CD4-positive, alpha-beta memory T cell (primary cell): ENCODE measurements at regions not wholly inside any gene's neighbourhood (a gene's known extent, or its start where the extent isn't known, plus 50 kb on each side); places are given as distances from the start of the nearest gene placed in this dataset.

ENCODE experiments used
- CTCF ChIA-PET: fragments of 350-600 bp; sonication (Branson Sonifier 250); formaldehyde crosslinking; loops from one replicate; lab custom pipeline; 2021; ENCODE audit warnings: inconsistent platforms; ENCODE audit not compliant: partially characterized antibody; lab: Charles Lee
- POLR2A ChIA-PET: fragments of 350-600 bp; sonication (Branson Sonifier 250); formaldehyde crosslinking; loops from one replicate; lab custom pipeline; 2021; ENCODE audit not compliant: partially characterized antibody; lab: Charles Lee
- DNase-seq, 5 donors: peaks; one replicate each; pipeline versions ENCODE4 v3.0.0 to v3.0.0-alpha.2; 2020 to 2022; ENCODE audit warnings: mixed read lengths in 1 of 5
- H3K27ac ChIP-seq: one replicate; pipeline ENCODE4 v1.7.0; 2013; ENCODE audit warnings: low read depth, low read length
- H3K27me3 ChIP-seq: 2 replicates; pipeline ENCODE4 v1.7.0; 2013; ENCODE audit warnings: mild to moderate bottlenecking, low read length, moderate library complexity; ENCODE audit not compliant: insufficient read depth
- H3K36me3 ChIP-seq: 2 replicates; pipeline ENCODE4 v1.7.0; 2013; ENCODE audit warnings: mild to moderate bottlenecking, low read length, moderate library complexity; ENCODE audit not compliant: insufficient read depth
- H3K4me1 ChIP-seq: 2 replicates; pipeline ENCODE4 v1.7.0; 2013; ENCODE audit warnings: mild to moderate bottlenecking, low read length, moderate library complexity; ENCODE audit not compliant: insufficient read depth
- H3K4me3 ChIP-seq, 2 donors: one replicate each; pipeline ENCODE4 v1.7.0; 2013; ENCODE audit warnings: low read length in 2 of 2, mild to moderate bottlenecking in 1 of 2
- H3K9me3 ChIP-seq, 2 donors: one replicate each; pipeline ENCODE4 v1.7.0; 2013; ENCODE audit warnings: low read length in 2 of 2, control low read depth in 1 of 2; ENCODE audit not compliant: control insufficient read depth in 1 of 2
- H3K27ac Mint-ChIP-seq, 7 donors: one replicate each; pipeline ENCODE4 v1.8.0; 2020 to 2021; ENCODE audit warnings: mixed read lengths in 7 of 7, mild to moderate bottlenecking in 6 of 7, inconsistent platforms in 3 of 7, moderate library complexity in 3 of 7
- H3K27me3 Mint-ChIP-seq, 2 donors: one replicate each; pipeline ENCODE4 v1.8.0; 2020 to 2021; ENCODE audit warnings: mixed read lengths in 2 of 2
- H3K36me3 Mint-ChIP-seq, 2 donors: one replicate each; pipeline ENCODE4 v1.8.0; 2020 to 2021; ENCODE audit warnings: mixed read lengths in 2 of 2, inconsistent platforms in 1 of 2, mild to moderate bottlenecking in 1 of 2
- H3K4me1 Mint-ChIP-seq, 4 donors: one replicate each; pipeline ENCODE4 v1.8.0; 2020 to 2021; ENCODE audit warnings: mixed read lengths in 4 of 4, mild to moderate bottlenecking in 1 of 4
- H3K4me3 Mint-ChIP-seq, 8 donors: one replicate each; pipeline ENCODE4 v1.8.0; 2020 to 2021; ENCODE audit warnings: mixed read lengths in 8 of 8, mild to moderate bottlenecking in 7 of 8, moderate library complexity in 6 of 8, inconsistent platforms in 3 of 8
- H3K9me3 Mint-ChIP-seq, 8 donors: one replicate each; pipeline ENCODE4 v1.8.0; 2020 to 2021; ENCODE audit warnings: mixed read lengths in 8 of 8, mild to moderate bottlenecking in 5 of 8, inconsistent platforms in 3 of 8, moderate library complexity in 1 of 8
- intact Hi-C: fragments of 100-400 bp; cut with micrococcal nuclease; formaldehyde crosslinking; loops from one replicate; pipeline ENCODE4 v1.15.1; 2023

GRCh38 chr4:13081830-13082229 is 402.3 kb downstream of the RAB28 start:
- Mint-ChIP-seq H3K9me3 (peaks cover 7 to 45% (median 27%) of the 10 kb centered on the region in 8 donors), H3K27ac (no peak overlapping the region), H3K27me3 (no peaks in the 10 kb centered on the region), H3K4me3 (no peak overlapping the region), H3K36me3 (peaks cover 4 to 6% of the 10 kb centered on the region in 2 donors), H3K4me1 (no peaks in the 10 kb centered on the region)
- H3K4me1 ChIP-seq: no peaks in the 10 kb centered on the region
- H3K9me3 ChIP-seq: no peaks in the 10 kb centered on the region
- no peak overlapping the region for H3K4me3 ChIP-seq
- DNase-seq: no peak
- H3K27me3 ChIP-seq: no peaks in the 10 kb centered on the region
- ChIA-PET CTCF (no interaction called here), POLR2A (no interaction called here)
- intact Hi-C loops: no loop called here
- H3K36me3 ChIP-seq: no peaks in the 10 kb centered on the region
- H3K27ac ChIP-seq: no peak overlapping the region

- CTCF ChIA-PET: no interaction called here
- Mint-ChIP-seq H3K4me3 (no peak overlapping the region), H3K27ac (no peak overlapping the region), H3K36me3 (no peaks in the 10 kb centered on the region), H3K27me3 (no peaks in the 10 kb centered on the region), H3K4me1 (no peaks in the 10 kb centered on the region), H3K9me3 (peaks cover 2 to 32% (median 8%) of the 10 kb centered on the region in 8 donors)
- H3K27me3 ChIP-seq: no peaks in the 10 kb centered on the region
- H3K36me3 ChIP-seq: no peaks in the 10 kb centered on the region
- H3K4me3 ChIP-seq: no peak overlapping the region
- DNase-seq: no peak
- intact Hi-C loops: no loop called here
- H3K27ac ChIP-seq: no peak overlapping the region
- POLR2A ChIA-PET: no interaction called here
- peaks cover 0 to 3% of the 10 kb centered on the region in 2 donors for H3K9me3 ChIP-seq
- no peaks in the 10 kb centered on the region for H3K4me1 ChIP-seq
Observed at GRCh38 chr4:13067077-13067476, 417.1 kb downstream of the RAB28 start.

GRCh38 chr4:13059019-13059418 is 425.1 kb downstream of the RAB28 start:
- no peak for DNase-seq
- Histone ChIP-seq H3K36me3 (no peaks in the 10 kb centered on the region), H3K4me1 (no peaks in the 10 kb centered on the region), H3K27ac (no peak overlapping the region), H3K4me3 (no peak overlapping the region), H3K9me3 (no peaks in the 10 kb centered on the region), H3K27me3 (no peaks in the 10 kb centered on the region)
- H3K27ac Mint-ChIP-seq: no peak overlapping the region
- POLR2A ChIA-PET: no interaction called here
- intact Hi-C loops: no loop called here
- CTCF ChIA-PET: no interaction called here
- H3K36me3 Mint-ChIP-seq: no peaks in the 10 kb centered on the region
- H3K4me3 Mint-ChIP-seq: no peak overlapping the region
- no peaks in the 10 kb centered on the region for H3K27me3 Mint-ChIP-seq
- peaks cover 0 to 8% (median 5%) of the 10 kb centered on the region in 8 donors for H3K9me3 Mint-ChIP-seq
- H3K4me1 Mint-ChIP-seq: no peaks in the 10 kb centered on the region

- CTCF ChIA-PET: no interaction called here
Observed at GRCh38 chr4:13056630-13057189, 427.4 kb downstream of the RAB28 start.

GRCh38 chr4:13054420-13054970 is 429.6 kb downstream of the RAB28 start:
- no peak overlapping the region for H3K27ac ChIP-seq
- no peaks in the 10 kb centered on the region for H3K9me3 ChIP-seq
- intact Hi-C loops: no loop called here
- POLR2A ChIA-PET: no interaction called here
- Mint-ChIP-seq H3K36me3 (peaks cover 0 to 4% of the 10 kb centered on the region in 2 donors), H3K4me3 (no peak overlapping the region), H3K9me3 (peaks cover 2 to 11% (median 4%) of the 10 kb centered on the region in 8 donors), H3K27me3 (no peaks in the 10 kb centered on the region), H3K4me1 (no peaks in the 10 kb centered on the region), H3K27ac (no peak overlapping the region)
- CTCF ChIA-PET: no interaction called here
- no peak overlapping the region for H3K4me3 ChIP-seq
- no peaks in the 10 kb centered on the region for H3K27me3 ChIP-seq
- H3K36me3 ChIP-seq: no peaks in the 10 kb centered on the region
- H3K4me1 ChIP-seq: no peaks in the 10 kb centered on the region
- DNase-seq: no peak

More at GRCh38 chr4:13056630-13057189, 427.4 kb downstream of the RAB28 start:
- Mint-ChIP-seq H3K27me3 (no peaks in the 10 kb centered on the region), H3K36me3 (no peaks in the 10 kb centered on the region), H3K27ac (no peak overlapping the region), H3K4me1 (no peaks in the 10 kb centered on the region), H3K9me3 (peaks cover 0 to 10% (median 4%) of the 10 kb centered on the region in 8 donors), H3K4me3 (no peak overlapping the region)
- Histone ChIP-seq H3K27ac (no peak overlapping the region), H3K36me3 (no peaks in the 10 kb centered on the region), H3K9me3 (no peaks in the 10 kb centered on the region), H3K4me3 (no peak overlapping the region), H3K27me3 (no peaks in the 10 kb centered on the region), H3K4me1 (no peaks in the 10 kb centered on the region)
- POLR2A ChIA-PET: no interaction called here
- DNase-seq: no peak
- intact Hi-C loops: no loop called here

- CTCF ChIA-PET: no interaction called here
Observed at GRCh38 chr4:13047591-13047990, 436.5 kb downstream of the RAB28 start.

GRCh38 chr4:13036841-13037240 is 447.3 kb downstream of the RAB28 start:
- Histone ChIP-seq H3K4me1 (no peaks in the 10 kb centered on the region), H3K9me3 (no peaks in the 10 kb centered on the region), H3K36me3 (no peaks in the 10 kb centered on the region), H3K27ac (no peak overlapping the region), H3K4me3 (no peak overlapping the region), H3K27me3 (no peaks in the 10 kb centered on the region)
- ChIA-PET POLR2A (no interaction called here), CTCF (no interaction called here)
- Mint-ChIP-seq H3K4me3 (no peak overlapping the region), H3K27ac (no peak overlapping the region), H3K27me3 (peaks cover 0 to 2% of the 10 kb centered on the region in 2 donors), H3K36me3 (no peaks in the 10 kb centered on the region), H3K4me1 (no peaks in the 10 kb centered on the region), H3K9me3 (peaks cover 4 to 16% (median 7%) of the 10 kb centered on the region in 8 donors)
- intact Hi-C loops: no loop called here
- DNase-seq: no peak

More at GRCh38 chr4:13047591-13047990, 436.5 kb downstream of the RAB28 start:
- Histone ChIP-seq H3K27ac (no peak overlapping the region), H3K4me3 (no peak overlapping the region), H3K27me3 (no peaks in the 10 kb centered on the region), H3K4me1 (no peaks in the 10 kb centered on the region), H3K36me3 (no peaks in the 10 kb centered on the region), H3K9me3 (no peaks in the 10 kb centered on the region)
- peaks cover 4 to 27% (median 13%) of the 10 kb centered on the region in 8 donors for H3K9me3 Mint-ChIP-seq
- H3K4me1 Mint-ChIP-seq: no peaks in the 10 kb centered on the region
- H3K36me3 Mint-ChIP-seq: peaks cover 0 to 4% of the 10 kb centered on the region in 2 donors
- no peaks in the 10 kb centered on the region for H3K27me3 Mint-ChIP-seq
- intact Hi-C loops: no loop called here
- H3K27ac Mint-ChIP-seq: no peak overlapping the region
- no peak overlapping the region for H3K4me3 Mint-ChIP-seq
- POLR2A ChIA-PET: no interaction called here
- no peak for DNase-seq
